LoVo (cell line): ENCODE measurements at regions not wholly inside any gene's neighbourhood (a gene's known extent, or its start where the extent isn't known, plus 50 kb on each side); places are given as distances from the start of the nearest gene placed in this dataset.
"Not testable (repeated sequence)": the region's sequence is repeated elsewhere in the genome, so short reads cannot be mapped to it uniquely, and the experiment has no call there.

ENCODE experiments used
- DNase-seq: peaks from one replicate; pipeline ENCODE4 v3.0.0-alpha.2; 2016; ENCODE audit warnings: low spot score

DNA sequence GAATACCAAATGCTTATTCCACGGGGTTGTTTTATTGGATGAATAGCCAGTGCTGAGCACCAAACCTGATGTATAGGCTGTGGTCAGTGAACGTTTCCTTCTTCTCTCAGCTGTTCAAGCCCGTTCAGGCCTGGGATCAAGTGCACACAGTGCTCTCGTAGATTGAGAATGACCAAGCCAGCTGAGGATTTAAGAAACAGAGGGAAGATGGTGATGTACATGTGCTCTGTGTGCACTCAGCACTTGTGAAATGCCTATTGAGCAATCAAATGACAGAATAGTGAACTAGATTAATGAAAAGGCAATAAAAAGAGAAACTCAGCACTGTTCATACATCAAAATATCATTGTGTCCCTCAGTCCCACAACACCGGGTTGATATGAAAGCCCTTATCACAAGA, 302.5 kb downstream of the BMPER start:
- DNase-seq: no peak

DNA sequence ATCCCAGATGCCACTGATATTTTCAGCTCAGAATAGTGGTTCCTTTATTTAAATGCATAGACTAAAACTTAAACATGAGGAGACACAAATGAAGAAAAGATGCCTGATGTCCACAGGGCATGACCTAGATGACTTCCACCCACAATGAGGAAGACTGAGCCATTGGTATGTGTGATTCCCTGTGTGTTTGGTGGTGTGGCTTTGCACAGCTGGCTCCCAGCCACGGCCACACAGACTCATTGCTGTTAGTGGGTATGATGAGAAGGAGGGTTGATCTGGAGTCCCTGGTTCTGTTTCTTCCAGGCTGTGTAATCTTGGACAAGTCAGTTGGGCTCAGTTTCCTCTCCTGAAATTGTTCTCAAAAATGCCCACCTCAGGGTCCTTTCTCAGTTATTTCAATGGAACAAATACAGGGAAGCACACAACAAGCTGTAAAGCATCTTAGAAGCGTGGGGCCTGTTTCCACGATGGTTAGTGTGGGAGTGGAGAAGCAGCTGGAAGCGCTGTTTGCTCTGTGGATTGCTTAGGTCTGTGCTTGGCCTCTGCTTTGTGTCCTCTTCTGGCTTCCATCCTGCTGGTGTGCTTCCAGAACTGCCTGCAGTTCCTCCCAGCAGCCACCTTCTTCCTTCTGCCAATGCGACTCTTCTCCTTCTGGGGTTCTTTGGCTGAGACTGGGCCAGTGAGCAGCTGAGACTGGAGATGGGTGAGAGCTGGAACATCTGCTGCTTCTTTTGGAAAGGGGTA, 303.7 kb downstream of the BMPER start:
- no peak for DNase-seq

DNA sequence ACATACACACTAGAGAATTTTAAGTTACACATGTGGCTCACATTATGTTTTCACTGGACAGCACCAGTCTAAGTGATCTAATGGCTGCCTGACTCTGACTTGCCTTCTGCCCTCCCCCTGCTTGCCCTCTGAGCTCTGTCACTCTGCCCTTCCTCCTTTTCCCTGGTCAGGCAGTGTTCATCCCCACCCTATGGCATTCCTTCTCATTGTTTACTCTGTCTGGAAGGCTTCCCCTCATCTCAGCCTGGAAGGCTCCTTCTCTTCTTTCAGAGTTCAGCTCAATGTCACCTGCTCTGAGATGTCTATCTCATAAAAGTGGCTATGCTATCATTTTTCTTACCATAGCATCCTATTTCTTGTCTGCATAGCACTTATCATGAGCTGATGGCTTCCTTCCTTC, 305.7 kb downstream of the BMPER start:
- DNase-seq: no peak

DNA sequence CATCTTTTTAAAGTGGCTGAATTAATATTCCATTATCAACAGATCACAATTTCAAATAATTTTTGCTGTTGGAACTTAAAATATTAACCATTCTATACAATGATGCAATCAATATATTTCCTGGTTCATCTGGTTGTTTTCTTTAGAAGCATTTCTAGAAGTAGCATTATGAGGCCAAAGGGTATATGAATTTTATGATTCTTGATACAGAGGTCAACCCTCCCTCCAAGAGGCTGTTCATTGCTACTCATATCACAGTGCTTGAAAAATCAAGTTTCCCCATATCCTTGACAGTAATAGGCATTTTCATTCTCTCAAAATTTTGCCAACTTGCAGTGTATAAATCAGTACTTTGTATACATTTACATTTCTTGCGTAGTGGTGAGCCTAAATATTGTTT, 312.6 kb downstream of the BMPER start:
- no peak for DNase-seq

- no peak for DNase-seq
These were observed 313.9 kb downstream of the BMPER start for GRCh38 chr7:34219153-34219718.

GRCh38 chr7:34220506-34221185, 315.3 kb downstream of the BMPER start:
- no peak for DNase-seq

- DNase-seq: no peak
These were observed 317.0 kb downstream of the BMPER start for GRCh38 chr7:34222316-34222715.

DNA sequence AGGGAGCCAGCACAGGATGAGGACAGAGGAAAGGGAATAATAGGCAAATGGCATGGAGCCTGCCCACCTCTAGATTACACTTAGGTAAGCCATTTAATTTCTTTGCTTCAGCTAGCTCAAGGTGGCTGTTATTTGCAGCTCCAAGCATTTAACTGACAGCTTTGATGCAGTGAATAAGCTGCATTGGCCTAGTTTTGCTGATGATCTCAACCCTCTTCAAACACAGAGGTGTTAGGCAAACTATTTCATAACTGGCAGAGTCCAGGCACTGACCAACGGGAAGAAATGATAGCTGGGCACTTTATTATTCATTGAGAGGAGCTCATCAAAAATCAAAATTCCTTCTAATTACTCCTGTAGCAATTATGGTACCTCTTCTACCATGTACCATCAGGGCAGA, 317.4 kb downstream of the BMPER start:
- DNase-seq: no peak

GRCh38 chr7:34224281-34224680, 318.9 kb downstream of the BMPER start:
- DNase-seq: no peak

GRCh38 chr7:34225193-34225592, 319.9 kb downstream of the BMPER start:
- no peak for DNase-seq

GRCh38 chr7:34227525-34227924, 322.2 kb downstream of the BMPER start:
- DNase-seq: no peak

GRCh38 chr7:34235101-34235500, 329.8 kb downstream of the BMPER start:
- not testable (repeated sequence) for DNase-seq

DNA sequence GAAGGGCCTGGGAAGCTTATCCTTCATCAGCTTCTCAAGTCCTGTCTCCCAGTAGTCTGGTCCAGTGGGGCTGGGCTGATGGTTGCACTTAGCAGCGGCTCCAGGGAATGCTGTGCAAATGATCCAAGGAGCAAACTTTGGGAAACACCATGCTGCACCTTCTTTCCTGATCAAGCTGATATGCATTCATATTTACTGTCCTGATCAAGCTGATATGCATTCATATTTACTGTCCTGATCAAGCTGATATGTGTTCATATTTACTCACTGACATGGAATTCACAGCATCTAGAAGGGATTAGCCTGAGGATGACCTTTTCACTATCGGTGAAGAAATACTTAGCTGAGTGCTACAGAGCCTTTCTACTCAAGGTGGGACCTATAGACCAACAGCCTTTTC, 330.7 kb downstream of the BMPER start:
- DNase-seq: no peak

DNA sequence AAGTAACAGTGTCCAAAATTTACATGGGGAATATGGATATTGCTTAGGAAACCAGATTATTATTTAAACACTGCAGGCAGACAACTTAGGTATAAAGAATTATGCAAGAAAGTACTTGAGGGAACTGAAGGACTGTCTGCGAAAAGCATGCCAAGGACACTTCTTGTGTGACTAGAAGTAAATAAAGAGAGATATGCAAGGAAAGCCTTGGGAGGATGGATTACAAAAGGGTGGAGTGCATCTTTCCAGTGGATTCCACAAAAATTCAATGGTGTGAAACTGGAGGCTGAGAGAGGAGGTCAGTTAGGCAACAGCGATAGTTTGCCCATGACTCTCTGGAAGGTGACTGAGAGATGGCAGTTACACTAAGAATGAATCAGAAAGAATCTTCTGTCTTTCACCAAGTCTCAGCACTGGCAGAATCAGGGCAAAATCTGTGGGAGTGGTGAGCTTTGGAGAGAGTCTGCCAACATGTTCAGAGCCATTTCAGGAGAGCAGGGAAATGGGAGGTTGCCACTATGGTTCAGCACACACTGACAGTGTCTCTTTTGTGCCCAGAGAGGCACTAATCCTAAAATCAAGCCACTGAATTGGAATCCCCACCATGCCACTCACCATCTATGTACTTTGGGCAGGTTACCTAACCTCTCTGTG, 331.6 kb downstream of the BMPER start:
- DNase-seq: no peak

GRCh38 chr7:34237493-34237849, 332.1 kb downstream of the BMPER start:
- DNase-seq: no peak

GRCh38 chr7:34240417-34240816, 335.1 kb downstream of the BMPER start:
- DNase-seq: no peak

- DNase-seq: no peak
These were observed 337.1 kb downstream of the BMPER start for GRCh38 chr7:34242391-34242790.

DNA sequence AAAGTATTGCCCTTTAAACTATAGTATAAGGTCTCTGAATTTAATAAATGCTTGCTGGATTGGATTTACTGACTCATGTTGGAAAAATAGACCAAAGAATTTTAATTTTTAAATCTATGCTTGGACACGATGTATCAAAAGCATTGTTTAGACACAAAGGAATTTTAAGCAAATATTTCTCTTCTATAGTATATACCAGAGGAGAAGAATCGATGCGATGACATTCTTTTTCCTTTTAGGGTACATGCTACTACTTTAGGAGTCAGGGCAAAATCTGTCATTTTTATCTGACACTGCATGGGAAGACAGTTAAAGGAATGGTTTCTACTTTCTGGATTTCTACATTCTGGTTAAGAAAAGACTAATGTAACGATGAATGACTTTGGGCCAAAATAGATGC, 339.9 kb downstream of the BMPER start:
- no peak for DNase-seq

GRCh38 chr7:34247468-34247867, 342.1 kb downstream of the BMPER start:
- DNase-seq: no peak

- no peak for DNase-seq
These were observed 343.9 kb downstream of the BMPER start for GRCh38 chr7:34249192-34249591.

DNA sequence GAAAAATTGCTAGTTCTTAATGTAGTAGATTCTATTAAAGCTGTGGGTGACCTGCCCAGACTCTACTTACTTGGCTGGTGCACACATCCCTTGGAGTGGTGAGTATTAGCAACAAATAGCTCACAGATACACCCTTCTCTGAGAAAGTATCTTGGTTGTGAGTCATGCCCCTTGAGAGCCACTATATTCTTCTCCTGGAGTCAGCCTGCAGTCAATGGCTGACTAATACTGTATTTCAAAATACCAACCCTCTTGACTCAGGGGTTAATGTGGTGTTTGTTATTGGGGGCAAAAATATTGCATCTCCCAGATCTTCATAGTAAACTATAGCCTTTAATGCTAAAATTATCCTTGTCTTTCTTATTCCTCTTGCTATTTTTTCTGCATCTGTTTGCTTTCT, 354.9 kb downstream of the BMPER start:
- DNase-seq: no peak

DNA sequence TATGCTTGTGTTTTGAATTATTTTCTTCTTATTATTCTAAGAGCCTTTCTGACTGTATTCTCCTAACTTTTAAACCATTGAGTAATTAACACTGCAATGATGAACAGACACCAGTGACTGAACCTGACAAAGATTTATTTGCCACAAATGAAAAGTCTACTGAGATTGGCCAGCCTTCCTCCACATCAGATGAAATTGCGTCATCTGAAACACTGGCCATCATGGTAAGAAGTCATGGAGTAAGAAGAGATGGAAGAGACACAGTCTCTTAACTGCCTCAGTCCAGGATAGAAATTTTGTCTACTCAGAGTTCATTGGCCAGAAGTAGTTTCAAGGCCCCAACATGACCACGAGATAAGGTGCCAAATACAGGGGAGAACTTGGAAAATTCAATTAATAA, 357.8 kb downstream of the BMPER start:
- DNase-seq: no peak

GRCh38 chr7:34269084-34269483, 363.7 kb downstream of the BMPER start:
- DNase-seq: no peak
